PC-9 (cell line): ENCODE measurements at regions not wholly inside any gene's neighbourhood (a gene's known extent, or its start where the extent isn't known, plus 50 kb on each side); places are given as distances from the start of the nearest gene placed in this dataset.

Experiments used
- BruUV-seq: library from RNA; stranded (reverse); fragments of 400-500 nt; replicated peaks from 2 replicates; lab custom pipeline; 2021; lab: Mats Ljungman, UMichigan
- CTCF ChIA-PET: fragments of 300-600 bp; sonication (Branson Sonifier 250); formaldehyde crosslinking; loops from one replicate; lab custom pipeline; 2022; ENCODE audit warnings: antibody characterized with exemption; lab: Charles Lee
- POLR2A ChIA-PET: fragments of 300-600 bp; sonication (Branson Sonifier 250); formaldehyde crosslinking; loops from one replicate; lab custom pipeline; 2022; ENCODE audit warnings: antibody characterized with exemption; ENCODE audit not compliant: unreplicated experiment; lab: Charles Lee
- DNase-seq, 2 experiments: peaks; one replicate each; pipeline versions ENCODE4 v3.0.0 to v3.0.0-alpha.2; 2015 to 2022; ENCODE audit warnings: mixed read lengths in 1 of 2
- H2AFZ ChIP-seq: fragments of 200-600 bp; sonication (generic); 2 replicates; pipeline ENCODE4 v1.8.1; 2017; ENCODE audit warnings: antibody characterized with exemption
- H3F3A ChIP-seq: fragments of 200-600 bp; sonication (generic); 2 replicates; pipeline ENCODE4 v1.8.1; 2017; ENCODE audit warnings: antibody characterized with exemption, mild to moderate bottlenecking, low read depth; ENCODE audit not compliant: insufficient read depth
- H3K27ac ChIP-seq: fragments of 200-600 bp; sonication (generic); 2 replicates; pipeline ENCODE4 v1.6.1; 2016; ENCODE audit warnings: mixed run types
- H3K27me3 ChIP-seq: fragments of 200-600 bp; sonication (generic); 2 replicates; pipeline ENCODE4 v1.6.1; 2016; ENCODE audit warnings: low read depth, mixed run types; ENCODE audit not compliant: insufficient read depth
- H3K36me3 ChIP-seq: fragments of 200-600 bp; sonication (generic); 2 replicates; pipeline ENCODE4 v1.6.1; 2016; ENCODE audit warnings: low read depth, mixed run types
- H3K4me1 ChIP-seq: fragments of 200-600 bp; sonication (generic); replicated peaks from 2 replicates; pipeline ENCODE4 v1.6.1; 2016; ENCODE audit warnings: mixed run types; ENCODE audit not compliant: insufficient read depth
- H3K4me2 ChIP-seq: fragments of 200-600 bp; sonication (generic); 2 replicates; pipeline ENCODE4 v1.6.1; 2017; ENCODE audit warnings: mixed run types
- H3K4me3 ChIP-seq: fragments of 200-600 bp; sonication (generic); 2 replicates; pipeline ENCODE4 v1.6.1; 2016; ENCODE audit warnings: mixed run types
- H3K79me2 ChIP-seq: fragments of 200-600 bp; sonication (generic); 2 replicates; pipeline ENCODE4 v1.6.1; 2017; ENCODE audit warnings: low read depth, mixed run types
- H3K9me2 ChIP-seq: fragments of 200-600 bp; sonication (generic); 2 replicates; pipeline ENCODE4 v1.8.1; 2017; ENCODE audit warnings: mild to moderate bottlenecking; ENCODE audit not compliant: insufficient read depth
- H3K9me3 ChIP-seq: fragments of 200-600 bp; sonication (generic); 2 replicates; pipeline ENCODE4 v1.8.1; 2016; ENCODE audit warnings: low read depth; ENCODE audit not compliant: insufficient read depth
- H4K20me1 ChIP-seq: fragments of 200-600 bp; sonication (generic); 2 replicates; pipeline ENCODE4 v1.8.1; 2017; ENCODE audit not compliant: insufficient read depth
- CTCF ChIP-seq: fragments of 200-600 bp; sonication (generic); conservative IDR thresholded peaks from 2 replicates; pipeline ENCODE4 v1.6.1; 2017; ENCODE audit warnings: mixed run types, antibody characterized with exemption, mild to moderate bottlenecking, moderate library complexity
- EZH2 ChIP-seq: fragments of 200-600 bp; sonication (generic); IDR thresholded peaks from 2 replicates; pipeline ENCODE4 v1.8.0; 2017; ENCODE audit warnings: antibody characterized with exemption, low read depth
- intact Hi-C: fragments of 100-400 bp; cut with micrococcal nuclease; formaldehyde crosslinking; loops from one replicate; pipeline ENCODE4 v1.10.0; 2022; ENCODE audit not compliant: unreplicated experiment

DNA sequence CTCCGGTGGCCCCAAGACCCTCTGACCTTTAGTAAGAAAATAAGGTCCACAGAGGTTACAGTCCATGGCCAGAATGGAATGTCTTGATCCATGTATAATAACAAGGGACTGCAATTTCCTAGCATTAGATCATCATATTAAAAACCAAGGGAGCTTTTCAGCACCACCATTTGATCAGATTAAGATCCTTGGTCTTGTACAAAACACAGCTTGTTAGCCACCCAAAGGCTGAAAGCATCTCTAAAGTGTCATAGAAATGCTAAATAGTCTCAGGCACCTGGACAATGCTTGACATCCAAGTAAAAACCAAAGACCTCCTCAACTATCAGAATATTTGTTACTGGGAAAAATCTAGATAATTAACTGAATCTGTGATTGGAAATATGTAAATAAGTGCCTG, 50.3 kb upstream of the VPS13A start:
- BruUV-seq, result no TSS peak
- CTCF ChIA-PET, result no interaction called here
- POLR2A ChIA-PET, result interaction anchor here (0.7 kb wide), 1 partner anchor 654 kb away, joined by 3 read pairs; no protein-coding TSS in a partner anchor
- Histone ChIP-seq H3K27ac (no peak overlapping the region), H3K9me2 (no peaks in the 10 kb centered on the region), H3K4me1 (no peaks in the 10 kb centered on the region), H3K27me3 (peaks cover 12% of the 10 kb centered on the region; the same call in 1 of the 2 replicates), H3K79me2 (no peaks in the 10 kb centered on the region), H3K36me3 (no peaks in the 10 kb centered on the region), H3K9me3 (no peaks in the 10 kb centered on the region), H3K4me3 (no peak overlapping the region), H2AFZ (no peak overlapping the region), H3F3A (no peaks in the 10 kb centered on the region), H4K20me1 (no peaks in the 10 kb centered on the region), H3K4me2 (no peak overlapping the region)
- intact Hi-C loops, result no loop called here
- TF ChIP-seq CTCF, result no peak
- no peak for TF ChIP-seq EZH2
- DNase-seq, result no peak
